NB4 (cell line): ENCODE measurements at regions not wholly inside any gene's neighbourhood (a gene's known extent, or its start where the extent isn't known, plus 50 kb on each side); places are given as distances from the start of the nearest gene placed in this dataset.
A peak's percentile ranks its signal among the peaks of the same experiment; 100 is the strongest.

Experiments
- DNase-seq: peaks from one replicate; pipeline ENCODE4 v3.0.0; 2010; ENCODE audit warnings: low read depth
- H3K4me3 ChIP-seq: one replicate; pipeline ENCODE4 v1.5.1; 2011; ENCODE audit warnings: mild to moderate bottlenecking, low read depth, low read length, moderate library complexity
- CTCF ChIP-seq: IDR thresholded peaks from one replicate; pipeline ENCODE4 v1.5.1; 2012; ENCODE audit warnings: low read depth, low read length
- MAX ChIP-seq: IDR thresholded peaks from 2 replicates; pipeline ENCODE4 v1.6.1; 2011; ENCODE audit warnings: low read depth, low read length
- MYC ChIP-seq: IDR thresholded peaks from 2 replicates; pipeline ENCODE4 v1.6.1; 2011; ENCODE audit warnings: low read depth, low read length
- POLR2A ChIP-seq: IDR thresholded peaks from 2 replicates; pipeline ENCODE4 v1.6.1; 2011; ENCODE audit warnings: mild to moderate bottlenecking; ENCODE audit not compliant: insufficient read length; ENCODE audit errors: extremely low read depth

- no peak overlapping the region for H3K4me3 ChIP-seq
- no peak for DNase-seq
- TF ChIP-seq MYC (no peak), POLR2A (no peak), CTCF (no peak), MAX (no peak)
Observed at GRCh38 chr5:123964884-123965283, 452.9 kb downstream of the CSNK1G3 start.

GRCh38 chr5:123960526-123960925 is 448.5 kb downstream of the CSNK1G3 start:
- DNase-seq = no peak
- H3K4me3 ChIP-seq = no peak overlapping the region
- TF ChIP-seq MYC (no peak), MAX (no peak), CTCF (no peak), POLR2A (no peak)

GRCh38 chr5:123951582-123951977 is 439.6 kb downstream of the CSNK1G3 start:
- H3K4me3 ChIP-seq = no peak overlapping the region
- no peak for TF ChIP-seq POLR2A
- no peak for TF ChIP-seq CTCF
- TF ChIP-seq MAX = no peak
- TF ChIP-seq MYC = no peak
- DNase-seq = peak; percentile 43

GRCh38 chr5:123950701-123951581 is 439.0 kb downstream of the CSNK1G3 start:
- TF ChIP-seq CTCF (no peak), POLR2A (no peak), MAX (no peak), MYC (no peak)
- no peak for DNase-seq
- no peak overlapping the region for H3K4me3 ChIP-seq

- no peak overlapping the region for H3K4me3 ChIP-seq
- DNase-seq = no peak
- TF ChIP-seq MYC (no peak), MAX (no peak), POLR2A (no peak), CTCF (no peak)
Observed at GRCh38 chr5:123949807-123950340, 437.9 kb downstream of the CSNK1G3 start.
